ENCODE measurements at regions not wholly inside any gene's neighbourhood (a gene's known extent, or its start where the extent isn't known, plus 50 kb on each side); places are given as distances from the start of the nearest gene placed in this dataset.

DNA sequence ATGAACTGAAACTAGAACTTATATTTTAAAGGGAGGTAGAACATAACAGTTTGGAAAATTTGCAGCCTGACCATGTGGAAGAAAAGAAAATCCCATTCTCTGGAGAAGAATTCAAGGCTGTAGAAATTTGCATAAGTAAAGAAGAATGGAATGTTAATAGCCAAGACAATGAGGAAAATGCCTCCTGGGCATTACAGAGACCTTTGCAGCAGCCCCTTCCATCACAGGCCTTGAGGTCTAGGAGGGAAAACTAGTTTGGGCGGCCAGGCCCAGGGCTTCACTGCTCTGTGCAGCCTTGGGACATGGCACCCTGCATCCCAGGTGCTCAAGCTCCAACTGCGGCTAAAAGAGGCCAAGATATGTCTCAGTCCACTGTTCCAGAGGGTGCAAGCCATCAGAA lies 1506.8 kb downstream of the PCDH18 start:
- Histone ChIP-seq H3K9me3 (no peaks in the 10 kb centered on the region), H3K4me1 (no peaks in the 10 kb centered on the region), H3K36me3 (no peaks in the 10 kb centered on the region), H3K4me3 (no peak overlapping the region), H3K27me3 (no peaks in the 10 kb centered on the region), H3K27ac (no peak overlapping the region)
- TF ChIP-seq POLR2AphosphoS5 (IDR thresholded peaks at IDR 0.05) (no peak), EP300 (IDR thresholded peaks at IDR 0.05) (no peak)
- TF ChIP-seq, protein P1, sequence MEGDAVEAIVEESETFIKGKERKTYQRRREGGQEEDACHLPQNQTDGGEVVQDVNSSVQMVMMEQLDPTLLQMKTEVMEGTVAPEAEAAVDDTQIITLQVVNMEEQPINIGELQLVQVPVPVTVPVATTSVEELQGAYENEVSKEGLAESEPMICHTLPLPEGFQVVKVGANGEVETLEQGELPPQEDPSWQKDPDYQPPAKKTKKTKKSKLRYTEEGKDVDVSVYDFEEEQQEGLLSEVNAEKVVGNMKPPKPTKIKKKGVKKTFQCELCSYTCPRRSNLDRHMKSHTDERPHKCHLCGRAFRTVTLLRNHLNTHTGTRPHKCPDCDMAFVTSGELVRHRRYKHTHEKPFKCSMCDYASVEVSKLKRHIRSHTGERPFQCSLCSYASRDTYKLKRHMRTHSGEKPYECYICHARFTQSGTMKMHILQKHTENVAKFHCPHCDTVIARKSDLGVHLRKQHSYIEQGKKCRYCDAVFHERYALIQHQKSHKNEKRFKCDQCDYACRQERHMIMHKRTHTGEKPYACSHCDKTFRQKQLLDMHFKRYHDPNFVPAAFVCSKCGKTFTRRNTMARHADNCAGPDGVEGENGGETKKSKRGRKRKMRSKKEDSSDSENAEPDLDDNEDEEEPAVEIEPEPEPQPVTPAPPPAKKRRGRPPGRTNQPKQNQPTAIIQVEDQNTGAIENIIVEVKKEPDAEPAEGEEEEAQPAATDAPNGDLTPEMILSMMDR (IDR thresholded peaks at IDR 0.05), result no peak
- 1 to 39% methylated on average over 2 of the region's 2 CpGs for WGBS, 2 donors
- no peak for DNase-seq
- intact Hi-C loops (cut with DNase I), result no loop called here

DNA sequence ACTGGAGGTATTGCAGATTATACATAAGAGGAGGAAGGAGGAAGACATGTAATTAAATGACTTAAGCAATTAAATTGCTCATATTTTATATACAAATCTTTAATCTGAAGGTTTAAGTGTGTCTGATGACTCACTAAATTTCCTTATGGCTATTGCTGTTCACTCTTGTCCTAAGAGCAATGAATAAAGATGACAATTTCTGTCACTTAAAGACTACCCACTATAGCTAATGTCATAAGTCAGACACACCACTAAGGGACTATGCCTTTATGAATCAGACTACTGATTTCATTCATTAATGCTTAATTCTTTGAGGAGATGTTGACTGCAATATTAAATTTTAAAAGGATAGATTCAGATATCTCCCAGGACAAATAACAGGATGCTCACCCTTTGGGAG lies 1514.7 kb downstream of the PCDH18 start:
- no peaks in the 10 kb centered on the region for H3K4me1 ChIP-seq
- intact Hi-C loops (cut with DNase I), result no loop called here
- H3K9me3 ChIP-seq, result no peaks in the 10 kb centered on the region
- no peaks in the 10 kb centered on the region for H3K27me3 ChIP-seq
- DNase-seq, result no peak
- H3K27ac ChIP-seq, result no peak overlapping the region
- H3K36me3 ChIP-seq, result no peaks in the 10 kb centered on the region
- TF ChIP-seq, protein P1 (IDR thresholded peaks at IDR 0.05), result no peak
- TF ChIP-seq EP300 (IDR thresholded peaks at IDR 0.05) (no peak), POLR2AphosphoS5 (IDR thresholded peaks at IDR 0.05) (no peak), POLR2A (IDR thresholded peaks at IDR 0.05) (no peak)
- no peak overlapping the region for H3K4me3 ChIP-seq

DNA sequence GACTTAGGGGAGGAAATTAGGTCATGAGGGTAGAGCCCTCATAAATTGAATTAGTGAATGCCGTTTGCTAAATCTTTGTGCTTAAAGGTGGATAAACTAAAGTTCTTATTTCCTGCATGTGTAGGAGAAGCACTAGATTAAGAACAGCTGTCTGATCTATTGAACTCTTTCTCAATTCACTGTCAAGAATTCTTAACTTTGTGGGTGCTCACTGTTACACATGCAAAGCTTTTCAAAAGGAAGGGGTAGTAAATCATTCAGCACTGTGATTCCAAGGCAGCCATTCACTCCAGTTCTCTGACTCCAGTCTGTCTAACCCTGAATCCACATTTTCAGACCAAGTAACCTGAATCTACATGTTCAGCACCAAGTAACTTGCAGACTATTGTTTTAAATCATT lies 1520.1 kb downstream of the PCDH18 start:
- TF ChIP-seq EP300 (IDR thresholded peaks at IDR 0.05) (no peak), POLR2AphosphoS5 (IDR thresholded peaks at IDR 0.05) (no peak), POLR2A (IDR thresholded peaks at IDR 0.05) (no peak)
- TF ChIP-seq, protein P1 (IDR thresholded peaks at IDR 0.05), result no peak
- intact Hi-C loops (cut with DNase I), result no loop called here

DNA sequence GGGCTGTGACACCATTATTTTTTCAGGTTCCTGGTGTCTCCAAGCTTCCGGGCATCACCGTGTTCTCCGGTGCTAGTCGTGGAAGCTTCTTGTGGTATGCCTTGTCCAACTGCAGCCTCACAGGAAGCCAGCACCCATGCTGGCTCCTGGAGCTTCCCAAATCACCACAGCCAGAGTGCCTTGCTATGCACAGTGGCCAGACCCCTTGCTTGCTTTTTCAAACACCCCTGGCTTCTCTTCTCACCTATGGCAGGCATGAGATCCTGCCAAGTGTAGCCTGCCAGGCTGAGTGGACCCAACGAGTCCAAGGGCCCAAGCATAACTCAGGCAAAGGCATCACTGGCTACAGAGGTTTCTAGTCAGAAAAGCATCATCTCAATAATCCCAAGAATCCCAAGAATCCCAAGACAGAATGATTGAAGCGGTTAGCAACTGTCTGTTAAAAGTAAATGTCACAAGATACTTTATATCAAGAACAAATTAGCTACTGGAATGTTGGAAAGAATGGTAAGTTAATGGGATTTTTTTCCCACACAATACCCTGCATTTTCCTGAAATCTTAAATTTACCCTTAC lies 1522.9 kb downstream of the PCDH18 start:
- Histone ChIP-seq H3K36me3 (no peaks in the 10 kb centered on the region), H3K27me3 (no peaks in the 10 kb centered on the region), H3K27ac (no peak overlapping the region), H3K4me3 (no peak overlapping the region), H3K9me3 (no peaks in the 10 kb centered on the region), H3K4me1 (no peaks in the 10 kb centered on the region)
- no peak for TF ChIP-seq POLR2AphosphoS5 (IDR thresholded peaks at IDR 0.05)
- TF ChIP-seq EP300 (IDR thresholded peaks at IDR 0.05), result no peak
- no peak for TF ChIP-seq POLR2A (IDR thresholded peaks at IDR 0.05)
- TF ChIP-seq, protein P1 (IDR thresholded peaks at IDR 0.05), result no peak
- 78 to 89% methylated on average over 6 of the region's 6 CpGs for WGBS, 2 donors
- no peak for DNase-seq
- intact Hi-C loops (cut with DNase I), result no loop called here

More for the DNA sequence above, 1520.1 kb downstream of the PCDH18 start:
- no peaks in the 10 kb centered on the region for H3K36me3 ChIP-seq
- H3K9me3 ChIP-seq, result no peaks in the 10 kb centered on the region
- H3K4me1 ChIP-seq, result no peaks in the 10 kb centered on the region
- WGBS, 2 donors, result 49 to 51% methylated on average over 1 of the region's 1 CpG
- H3K4me3 ChIP-seq, result no peak overlapping the region
- H3K27ac ChIP-seq, result no peak overlapping the region
- no peaks in the 10 kb centered on the region for H3K27me3 ChIP-seq
- no peak for DNase-seq

DNA sequence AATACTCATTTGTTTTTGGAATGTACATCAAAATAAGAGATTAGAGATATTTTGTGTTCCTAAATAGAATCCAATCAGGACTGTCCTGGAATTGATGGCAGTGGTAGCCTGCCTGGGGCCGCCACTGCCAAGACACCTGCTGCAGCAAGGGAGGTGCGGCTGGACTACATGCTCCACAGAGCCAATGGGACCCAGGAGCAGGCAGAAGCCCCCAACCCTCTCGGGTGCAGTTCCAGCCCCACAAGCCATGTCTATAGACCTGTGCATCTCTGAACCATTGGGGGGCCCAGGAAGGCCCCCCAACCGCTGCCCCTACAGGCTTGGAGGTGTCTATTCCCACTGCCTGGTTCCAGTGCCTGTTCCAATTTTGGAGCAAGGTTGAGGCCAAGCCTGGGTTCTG lies 1524.3 kb downstream of the PCDH18 start:
- TF ChIP-seq POLR2AphosphoS5 (IDR thresholded peaks at IDR 0.05) (no peak), POLR2A (IDR thresholded peaks at IDR 0.05) (no peak), EP300 (IDR thresholded peaks at IDR 0.05) (no peak)
- TF ChIP-seq, protein P1 (IDR thresholded peaks at IDR 0.05), result no peak
- Histone ChIP-seq H3K36me3 (no peaks in the 10 kb centered on the region), H3K27ac (no peak overlapping the region), H3K27me3 (no peaks in the 10 kb centered on the region), H3K9me3 (no peaks in the 10 kb centered on the region), H3K4me1 (no peaks in the 10 kb centered on the region), H3K4me3 (no peak overlapping the region)
- intact Hi-C loops (cut with DNase I), result no loop called here
- no peak for DNase-seq
- 67 to 70% methylated on average over 4 of the region's 4 CpGs for WGBS, 2 donors
